ENCODE measurements at regions not wholly inside any gene's neighbourhood (a gene's known extent, or its start where the extent isn't known, plus 50 kb on each side); places are given as distances from the start of the nearest gene placed in this dataset.

DNA sequence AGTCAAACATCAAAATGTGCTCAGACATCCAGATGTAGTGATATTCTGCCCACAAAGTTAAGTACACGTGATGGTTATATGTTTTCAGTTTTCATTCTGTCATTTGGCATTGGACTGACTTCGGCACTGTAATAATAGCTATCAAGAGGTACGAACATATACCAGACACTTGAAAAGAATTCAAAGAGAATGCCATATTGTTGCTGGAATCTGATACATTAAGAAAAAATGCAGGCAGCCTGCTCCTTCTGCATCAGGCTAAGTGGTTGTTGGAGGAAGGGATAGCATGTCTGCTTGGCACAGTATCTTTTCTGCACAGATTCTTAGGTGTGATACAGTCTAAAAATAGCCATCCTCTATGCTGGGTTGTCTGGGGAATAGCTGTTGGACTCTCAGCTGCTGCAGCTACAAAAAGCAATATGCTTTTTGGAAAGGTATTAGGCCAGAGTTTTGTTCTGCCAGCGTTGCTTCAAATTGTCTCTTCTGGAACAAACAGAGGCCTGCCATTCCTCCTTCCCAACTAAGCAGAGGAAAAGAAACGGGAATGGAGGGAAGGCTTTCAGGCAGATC lies 892.6 kb downstream of the TBC1D22A start:
- TF ChIP-seq, protein P1, sequence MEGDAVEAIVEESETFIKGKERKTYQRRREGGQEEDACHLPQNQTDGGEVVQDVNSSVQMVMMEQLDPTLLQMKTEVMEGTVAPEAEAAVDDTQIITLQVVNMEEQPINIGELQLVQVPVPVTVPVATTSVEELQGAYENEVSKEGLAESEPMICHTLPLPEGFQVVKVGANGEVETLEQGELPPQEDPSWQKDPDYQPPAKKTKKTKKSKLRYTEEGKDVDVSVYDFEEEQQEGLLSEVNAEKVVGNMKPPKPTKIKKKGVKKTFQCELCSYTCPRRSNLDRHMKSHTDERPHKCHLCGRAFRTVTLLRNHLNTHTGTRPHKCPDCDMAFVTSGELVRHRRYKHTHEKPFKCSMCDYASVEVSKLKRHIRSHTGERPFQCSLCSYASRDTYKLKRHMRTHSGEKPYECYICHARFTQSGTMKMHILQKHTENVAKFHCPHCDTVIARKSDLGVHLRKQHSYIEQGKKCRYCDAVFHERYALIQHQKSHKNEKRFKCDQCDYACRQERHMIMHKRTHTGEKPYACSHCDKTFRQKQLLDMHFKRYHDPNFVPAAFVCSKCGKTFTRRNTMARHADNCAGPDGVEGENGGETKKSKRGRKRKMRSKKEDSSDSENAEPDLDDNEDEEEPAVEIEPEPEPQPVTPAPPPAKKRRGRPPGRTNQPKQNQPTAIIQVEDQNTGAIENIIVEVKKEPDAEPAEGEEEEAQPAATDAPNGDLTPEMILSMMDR (conservative IDR thresholded peaks at IDR 0.05) = no peak
- H3K27ac ChIP-seq = no peak overlapping the region

DNA sequence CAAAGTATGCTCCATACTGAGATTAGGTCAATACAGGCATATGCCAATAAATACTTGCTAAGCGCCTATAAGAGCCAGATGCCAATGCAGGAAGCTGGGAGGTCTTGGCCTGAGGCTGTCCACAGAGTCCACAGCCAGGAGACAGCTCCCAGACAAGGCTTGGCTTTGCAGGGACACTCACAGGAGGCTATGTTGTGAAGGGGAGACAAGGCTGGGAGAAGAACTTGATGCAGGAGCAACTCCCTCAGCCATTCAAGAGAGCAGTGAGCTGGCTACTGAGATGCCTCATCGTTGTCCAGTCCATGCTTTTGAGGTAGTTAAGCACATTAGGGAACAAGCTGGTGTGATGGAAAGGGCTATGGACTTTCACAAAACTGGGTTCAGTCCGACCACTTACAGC lies 891.5 kb downstream of the TBC1D22A start:
- TF ChIP-seq, protein P1 (conservative IDR thresholded peaks at IDR 0.05) = no peak
- H3K27ac ChIP-seq = no peak overlapping the region

DNA sequence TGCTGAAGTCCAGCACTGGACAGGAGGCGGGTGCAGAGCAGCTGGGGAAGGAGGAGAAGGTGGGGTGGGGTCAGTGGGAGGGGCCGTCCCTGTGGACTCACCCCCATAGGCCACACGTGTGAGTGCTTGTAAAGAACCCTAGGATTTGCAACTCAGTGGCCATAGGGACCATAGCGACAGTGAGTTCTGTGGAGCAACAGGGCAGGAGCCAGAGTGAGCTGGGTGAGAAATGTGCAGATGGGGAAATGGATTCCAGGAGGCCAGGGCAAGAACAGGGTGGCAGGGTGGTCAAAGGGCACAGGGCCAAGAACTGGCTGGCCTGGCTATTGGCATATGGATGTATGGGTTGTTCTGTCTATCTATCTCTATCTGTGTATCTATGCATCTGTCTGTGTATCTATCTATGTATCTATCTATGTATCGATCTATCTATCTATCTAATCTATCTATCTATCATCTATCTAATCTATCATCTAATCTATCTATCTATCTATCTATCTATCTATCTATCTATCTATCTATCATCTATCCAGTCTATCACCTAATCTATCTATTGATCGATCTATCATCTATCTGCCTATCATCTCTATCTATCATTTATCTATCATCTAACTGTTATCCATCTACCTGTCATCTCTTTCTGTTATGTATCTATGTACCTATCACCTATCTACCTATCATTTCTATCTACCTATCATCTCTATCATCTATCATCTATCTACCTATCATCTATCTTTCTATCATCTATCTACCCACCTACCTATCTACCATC lies 889.0 kb downstream of the TBC1D22A start:
- TF ChIP-seq, protein P1 (conservative IDR thresholded peaks at IDR 0.05) = no peak
- no peak overlapping the region for H3K27ac ChIP-seq

DNA sequence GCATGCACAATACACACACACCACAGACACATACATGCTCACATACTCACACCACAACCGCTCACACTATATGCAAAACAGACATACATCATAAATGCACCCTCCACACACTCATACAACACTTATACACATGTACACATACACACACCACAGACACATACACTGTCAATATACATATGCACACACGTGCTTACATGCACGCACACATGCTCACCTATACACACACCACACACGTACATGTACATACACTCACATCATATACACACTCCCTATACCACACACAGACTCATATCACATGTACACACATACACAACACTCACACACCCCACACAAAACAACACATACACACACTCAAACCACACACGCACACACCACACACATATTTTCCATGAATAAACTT lies 885.3 kb downstream of the TBC1D22A start:
- H3K27ac ChIP-seq = no peak overlapping the region
- TF ChIP-seq, protein P1 (conservative IDR thresholded peaks at IDR 0.05) = no peak

DNA sequence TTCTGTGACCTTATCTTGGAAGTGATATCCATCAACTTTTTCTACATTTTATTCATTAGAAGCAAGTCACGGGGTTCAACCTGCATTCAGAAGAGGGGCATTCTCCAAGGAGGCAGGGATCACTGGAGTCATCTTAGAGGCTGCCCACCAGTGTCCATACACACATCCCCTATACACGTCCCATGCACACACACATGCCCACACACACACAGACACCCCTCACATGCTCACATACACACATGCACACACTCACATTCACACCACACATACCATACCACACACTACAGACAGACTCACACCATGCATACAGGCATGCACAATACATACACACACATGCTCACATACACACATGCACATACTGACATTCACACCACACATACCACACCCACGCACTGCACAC lies 884.7 kb downstream of the TBC1D22A start:
- no peak overlapping the region for H3K27ac ChIP-seq
- TF ChIP-seq, protein P1 (conservative IDR thresholded peaks at IDR 0.05) = no peak

DNA sequence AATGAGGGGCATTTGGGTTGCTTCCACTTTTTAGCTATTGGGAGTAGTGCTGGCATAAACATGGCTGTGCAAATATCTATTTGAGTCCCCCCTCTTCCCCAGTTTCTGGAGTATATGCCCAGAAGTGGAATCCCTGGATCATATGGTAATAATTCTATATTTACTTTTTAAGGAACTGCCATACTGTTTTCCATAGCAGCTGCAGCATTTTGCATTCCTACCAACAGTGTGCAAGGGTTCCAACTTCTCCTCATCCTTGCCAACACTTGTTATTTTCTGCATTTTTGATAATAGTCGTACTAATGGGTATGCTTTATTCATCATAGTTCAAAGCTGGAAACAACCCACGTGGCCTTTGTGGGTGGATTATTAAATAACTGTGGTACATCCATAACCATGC lies 883.5 kb downstream of the TBC1D22A start:
- TF ChIP-seq, protein P1 (conservative IDR thresholded peaks at IDR 0.05) = no peak
- H3K27ac ChIP-seq = no peak overlapping the region

DNA sequence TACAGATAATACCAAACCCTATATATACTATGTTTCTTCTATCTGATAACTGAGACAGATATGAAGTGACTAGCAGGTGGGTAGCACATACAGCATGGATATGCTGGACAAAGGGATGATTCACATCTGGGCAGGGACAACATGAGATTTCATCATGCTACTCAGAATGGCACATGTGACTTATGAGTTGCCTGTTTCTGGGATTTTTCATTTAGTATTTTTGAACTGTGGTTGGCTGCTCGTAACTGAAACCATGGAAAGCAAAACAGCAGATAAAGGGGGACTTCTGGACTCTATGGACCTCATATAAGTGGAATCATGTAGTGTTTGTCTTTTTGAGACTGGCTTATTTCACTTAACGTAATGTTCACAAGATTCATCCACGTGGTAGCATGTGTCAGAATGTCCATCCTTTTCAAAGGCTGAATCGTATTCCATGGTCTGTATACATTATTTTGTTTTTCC lies 883.0 kb downstream of the TBC1D22A start:
- TF ChIP-seq, protein P1 (conservative IDR thresholded peaks at IDR 0.05) = no peak
- H3K27ac ChIP-seq = no peak overlapping the region

All from VCaP (cell line).